ENCODE measurements at regions not wholly inside any gene's neighbourhood (a gene's known extent, or its start where the extent isn't known, plus 50 kb on each side); places are given as distances from the start of the nearest gene placed in this dataset.

- CTCF ChIA-PET = no interaction called here
- DNase-seq (ENCODE audit: low read depth, low spot score) = no peak
- H3K9me3 ChIP-seq (ENCODE audit: control insufficient read depth, insufficient read depth, low read length) = no peaks in the 10 kb centered on the region
- no peak overlapping the region for H3K4me3 ChIP-seq (ENCODE audit: low read depth, low read length)
- H3K27ac ChIP-seq (ENCODE audit: low read depth, low read length) = no peak overlapping the region
- POLR2A ChIA-PET = no interaction called here
- H3K27me3 ChIP-seq (ENCODE audit: control insufficient read depth, insufficient read depth, low read length) = no peaks in the 10 kb centered on the region
- TF ChIP-seq CTCF (IDR thresholded peaks at IDR 0.05; ENCODE audit: low read depth, low read length) = no peak
Observed at GRCh38 chr11:110027627-110028371, 65.4 kb upstream of the ZC3H12C start.

DNA sequence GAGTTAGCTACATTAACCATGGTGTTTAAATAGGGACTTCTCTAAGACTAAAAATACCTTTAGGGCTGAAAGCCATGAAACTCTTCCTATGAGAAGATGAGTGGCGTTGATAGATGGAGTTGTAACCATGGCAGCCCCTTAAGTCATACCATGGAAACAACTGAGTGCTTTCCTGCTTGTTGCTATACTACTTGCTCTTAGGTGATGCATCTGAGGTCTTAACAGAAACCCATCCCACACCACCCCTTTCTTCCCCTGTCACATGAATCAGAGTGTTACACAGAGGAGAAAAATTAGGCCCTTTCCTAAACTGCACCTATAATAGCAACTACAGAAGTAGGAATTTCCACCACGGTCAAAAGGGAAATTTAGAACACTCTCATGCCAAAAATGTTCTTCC is 64.3 kb upstream of the ZC3H12C start:
- no peaks in the 10 kb centered on the region for H3K27me3 ChIP-seq (ENCODE audit: control insufficient read depth, insufficient read depth, low read length)
- no peak overlapping the region for H3K4me3 ChIP-seq (ENCODE audit: low read depth, low read length)
- no peak for TF ChIP-seq CTCF (IDR thresholded peaks at IDR 0.05; ENCODE audit: low read depth, low read length)
- POLR2A ChIA-PET = no interaction called here
- DNase-seq (ENCODE audit: low read depth, low spot score) = no peak
- CTCF ChIA-PET = no interaction called here
- no peaks in the 10 kb centered on the region for H3K9me3 ChIP-seq (ENCODE audit: control insufficient read depth, insufficient read depth, low read length)
- no peak overlapping the region for H3K27ac ChIP-seq (ENCODE audit: low read depth, low read length)

GRCh38 chr11:110029714-110030113 is 63.5 kb upstream of the ZC3H12C start:
- ChIA-PET CTCF (no interaction called here), POLR2A (no interaction called here)

DNA sequence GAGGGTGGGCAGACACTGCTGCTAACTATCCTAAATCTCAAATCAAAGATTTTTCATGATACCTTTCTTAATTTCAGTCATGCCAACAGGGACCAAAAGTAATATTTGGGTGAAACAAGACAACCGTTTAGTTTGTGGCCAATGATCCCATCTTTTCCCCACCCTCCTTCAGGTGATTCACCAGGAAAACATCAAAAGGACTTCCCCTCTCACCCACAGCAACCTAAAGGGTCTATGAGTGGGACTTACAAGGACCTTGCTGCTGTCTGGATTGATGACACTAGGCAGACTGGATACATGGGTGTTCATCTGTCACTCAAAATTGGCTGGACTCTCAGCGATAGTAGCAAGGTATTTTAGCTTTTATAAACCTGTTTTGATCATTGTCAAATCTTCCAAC is 62.0 kb upstream of the ZC3H12C start:
- POLR2A ChIA-PET = interaction anchor here (0.5 kb wide), 1 partner anchor 1146 kb away, joined by 4 read pairs; no protein-coding TSS in a partner anchor
- DNase-seq (ENCODE audit: low read depth, low spot score) = no peak
- no peak for TF ChIP-seq CTCF (IDR thresholded peaks at IDR 0.05; ENCODE audit: low read depth, low read length)
- CTCF ChIA-PET = interaction anchor here (0.6 kb wide), 1 partner anchor 388 kb away, joined by 4 read pairs; no protein-coding TSS in a partner anchor
- H3K4me3 ChIP-seq (ENCODE audit: low read depth, low read length) = no peak overlapping the region
- H3K27me3 ChIP-seq (ENCODE audit: control insufficient read depth, insufficient read depth, low read length) = no peaks in the 10 kb centered on the region
- H3K27ac ChIP-seq (ENCODE audit: low read depth, low read length) = no peak overlapping the region
- H3K9me3 ChIP-seq (ENCODE audit: control insufficient read depth, insufficient read depth, low read length) = no peaks in the 10 kb centered on the region

More at GRCh38 chr11:110029714-110030113, 63.5 kb upstream of the ZC3H12C start:
- DNase-seq (ENCODE audit: low read depth, low spot score) = no peak
- Histone ChIP-seq H3K9me3 (ENCODE audit: control insufficient read depth, insufficient read depth, low read length) (no peaks in the 10 kb centered on the region), H3K27me3 (ENCODE audit: control insufficient read depth, insufficient read depth, low read length) (no peaks in the 10 kb centered on the region), H3K27ac (ENCODE audit: low read depth, low read length) (no peak overlapping the region), H3K4me3 (ENCODE audit: low read depth, low read length) (no peak overlapping the region)
- TF ChIP-seq CTCF (IDR thresholded peaks at IDR 0.05; ENCODE audit: low read depth, low read length) = no peak

DNA sequence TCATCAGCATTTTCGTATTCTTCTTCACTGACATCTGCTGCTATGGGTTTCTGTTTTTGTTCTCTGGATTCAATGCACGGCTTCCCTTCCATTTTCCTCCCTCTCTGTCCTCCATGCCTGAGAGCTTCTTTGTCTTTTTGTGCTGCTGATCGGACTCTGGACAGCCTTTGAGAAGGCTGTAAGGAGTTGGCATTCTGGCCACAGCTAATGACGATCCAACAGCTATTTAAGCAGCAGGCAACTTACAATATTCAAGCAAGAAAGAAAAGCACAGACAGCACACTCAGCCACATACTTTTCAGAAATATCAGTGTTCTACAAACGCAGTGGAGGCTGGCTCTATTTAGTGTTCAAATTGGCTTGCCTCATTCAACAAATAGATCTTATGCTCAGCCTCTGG is 60.9 kb upstream of the ZC3H12C start:
- no peak for TF ChIP-seq CTCF (IDR thresholded peaks at IDR 0.05; ENCODE audit: low read depth, low read length)
- POLR2A ChIA-PET = no interaction called here
- CTCF ChIA-PET = no interaction called here

More for the DNA sequence above, 60.9 kb upstream of the ZC3H12C start:
- no peaks in the 10 kb centered on the region for H3K9me3 ChIP-seq (ENCODE audit: control insufficient read depth, insufficient read depth, low read length)
- DNase-seq (ENCODE audit: low read depth, low spot score) = no peak
- H3K27ac ChIP-seq (ENCODE audit: low read depth, low read length) = no peak overlapping the region
- no peaks in the 10 kb centered on the region for H3K27me3 ChIP-seq (ENCODE audit: control insufficient read depth, insufficient read depth, low read length)
- H3K4me3 ChIP-seq (ENCODE audit: low read depth, low read length) = no peak overlapping the region
